ENCODE measurements at regions not wholly inside any gene's neighbourhood (a gene's known extent, or its start where the extent isn't known, plus 50 kb on each side); places are given as distances from the start of the nearest gene placed in this dataset.

- TF ChIP-seq GATA2 (IDR thresholded peaks at IDR 0.05; ENCODE audit: low read depth, low read length) (no peak), GATA3 (IDR thresholded peaks at IDR 0.05; ENCODE audit: low read depth, low read length) (no peak)
Observed at GRCh38 chr18:71583252-71583651, 960.9 kb downstream of the CBLN2 start.

GRCh38 chr18:71554686-71555085 is 989.5 kb downstream of the CBLN2 start:
- no peak for TF ChIP-seq GATA2 (IDR thresholded peaks at IDR 0.05; ENCODE audit: low read depth, low read length)
- TF ChIP-seq GATA3 (IDR thresholded peaks at IDR 0.05; ENCODE audit: low read depth, low read length) = no peak

- TF ChIP-seq GATA3 (IDR thresholded peaks at IDR 0.05; ENCODE audit: low read depth, low read length) = no peak
- no peak for TF ChIP-seq GATA2 (IDR thresholded peaks at IDR 0.05; ENCODE audit: low read depth, low read length)
Observed at GRCh38 chr18:71541643-71542042, 1002.5 kb downstream of the CBLN2 start.

GRCh38 chr18:71529703-71530303 is 1014.3 kb downstream of the CBLN2 start:
- TF ChIP-seq GATA3 (IDR thresholded peaks at IDR 0.05; ENCODE audit: low read depth, low read length) = no peak
- TF ChIP-seq GATA2 (IDR thresholded peaks at IDR 0.05; ENCODE audit: low read depth, low read length) = peak; percentile 47; the same call in 1 of the 2 replicates

DNA sequence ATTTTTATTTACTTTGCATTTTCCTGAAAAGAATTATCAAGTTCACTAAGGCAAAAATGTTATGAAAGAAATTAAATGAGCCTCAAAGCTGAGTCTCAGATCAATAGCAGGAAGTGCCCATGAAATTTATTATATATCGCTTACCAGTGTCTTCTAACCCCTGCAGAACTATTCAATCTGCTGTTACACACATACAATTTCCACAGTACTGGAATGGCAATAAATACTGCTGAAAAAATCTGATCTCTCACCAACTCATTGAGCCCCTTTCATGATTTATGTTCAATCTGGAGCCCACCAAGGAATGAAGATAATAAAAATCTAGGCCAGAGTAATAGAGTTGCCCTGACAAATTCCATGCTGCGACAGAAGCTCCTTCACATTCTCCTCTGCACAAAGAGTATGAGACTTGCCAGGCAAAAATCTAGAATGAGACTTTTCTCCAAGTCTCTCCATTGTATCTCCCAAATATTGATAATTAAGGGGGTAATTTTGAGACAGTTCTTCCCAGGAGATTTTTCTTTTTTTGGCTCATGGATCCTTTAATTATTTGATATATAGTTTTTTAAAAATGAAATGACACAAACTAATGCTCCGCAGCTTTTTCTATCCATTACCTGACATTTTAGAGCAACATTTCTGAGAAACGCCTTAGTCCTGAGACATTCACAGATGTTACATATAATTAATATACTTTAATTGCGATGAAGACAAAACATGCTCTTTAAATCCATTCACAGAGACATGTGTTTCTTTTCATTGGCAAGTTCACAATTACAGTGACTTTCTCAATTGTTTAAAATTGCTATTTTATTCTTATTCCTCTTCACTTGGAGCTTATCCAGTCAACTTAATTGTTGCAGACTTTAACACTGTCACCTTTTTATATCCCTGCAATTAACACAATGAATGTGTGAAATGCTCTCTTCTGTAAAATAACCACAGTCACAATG is 1020.4 kb downstream of the CBLN2 start:
- TF ChIP-seq GATA2 (IDR thresholded peaks at IDR 0.05; ENCODE audit: low read depth, low read length) (no peak), GATA3 (IDR thresholded peaks at IDR 0.05; ENCODE audit: low read depth, low read length) (no peak)

DNA sequence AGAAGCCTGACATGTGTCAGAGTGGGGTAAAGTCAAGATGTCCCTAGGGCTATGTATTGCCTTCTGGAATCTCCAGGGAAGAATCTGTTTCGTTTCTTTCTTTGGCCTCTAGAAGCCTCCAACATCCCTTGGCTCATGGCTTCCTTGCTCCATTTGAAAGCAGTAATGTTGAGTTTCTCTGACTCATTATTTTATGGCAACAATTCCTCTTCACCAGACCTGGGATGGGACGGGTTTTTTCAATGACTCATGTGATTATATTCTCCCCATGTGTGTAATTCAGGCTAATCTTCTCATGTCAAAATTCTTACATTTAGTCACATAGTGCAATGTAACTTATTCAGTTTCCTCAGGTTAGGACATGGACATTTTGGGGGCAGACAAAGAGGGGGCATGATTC is 1038.6 kb downstream of the CBLN2 start:
- no peak for TF ChIP-seq GATA3 (IDR thresholded peaks at IDR 0.05; ENCODE audit: low read depth, low read length)
- no peak for TF ChIP-seq GATA2 (IDR thresholded peaks at IDR 0.05; ENCODE audit: low read depth, low read length)

GRCh38 chr18:71503222-71503621 is 1040.9 kb downstream of the CBLN2 start:
- TF ChIP-seq GATA3 (IDR thresholded peaks at IDR 0.05; ENCODE audit: low read depth, low read length) = no peak
- TF ChIP-seq GATA2 (IDR thresholded peaks at IDR 0.05; ENCODE audit: low read depth, low read length) = no peak

DNA sequence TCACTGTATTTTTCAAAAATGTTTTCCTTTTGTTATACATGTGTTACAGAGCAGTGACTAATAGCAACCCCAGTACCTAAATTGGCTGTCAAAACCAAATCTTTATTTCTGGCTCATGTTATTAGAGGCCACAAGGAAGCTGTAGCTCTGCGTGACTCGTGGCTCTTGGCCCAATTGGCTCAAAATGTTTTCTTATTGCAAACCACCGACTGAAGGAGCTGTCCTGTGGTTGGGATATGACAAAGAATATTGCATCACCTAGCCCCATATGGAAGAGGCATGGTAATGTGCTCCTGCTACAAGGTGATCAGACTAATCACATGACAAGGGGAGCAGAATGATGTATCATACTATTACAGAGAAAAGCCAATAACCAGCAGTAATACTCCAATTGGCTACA is 1058.5 kb downstream of the CBLN2 start:
- TF ChIP-seq GATA3 (IDR thresholded peaks at IDR 0.05; ENCODE audit: low read depth, low read length) (no peak), GATA2 (IDR thresholded peaks at IDR 0.05; ENCODE audit: low read depth, low read length) (no peak)

DNA sequence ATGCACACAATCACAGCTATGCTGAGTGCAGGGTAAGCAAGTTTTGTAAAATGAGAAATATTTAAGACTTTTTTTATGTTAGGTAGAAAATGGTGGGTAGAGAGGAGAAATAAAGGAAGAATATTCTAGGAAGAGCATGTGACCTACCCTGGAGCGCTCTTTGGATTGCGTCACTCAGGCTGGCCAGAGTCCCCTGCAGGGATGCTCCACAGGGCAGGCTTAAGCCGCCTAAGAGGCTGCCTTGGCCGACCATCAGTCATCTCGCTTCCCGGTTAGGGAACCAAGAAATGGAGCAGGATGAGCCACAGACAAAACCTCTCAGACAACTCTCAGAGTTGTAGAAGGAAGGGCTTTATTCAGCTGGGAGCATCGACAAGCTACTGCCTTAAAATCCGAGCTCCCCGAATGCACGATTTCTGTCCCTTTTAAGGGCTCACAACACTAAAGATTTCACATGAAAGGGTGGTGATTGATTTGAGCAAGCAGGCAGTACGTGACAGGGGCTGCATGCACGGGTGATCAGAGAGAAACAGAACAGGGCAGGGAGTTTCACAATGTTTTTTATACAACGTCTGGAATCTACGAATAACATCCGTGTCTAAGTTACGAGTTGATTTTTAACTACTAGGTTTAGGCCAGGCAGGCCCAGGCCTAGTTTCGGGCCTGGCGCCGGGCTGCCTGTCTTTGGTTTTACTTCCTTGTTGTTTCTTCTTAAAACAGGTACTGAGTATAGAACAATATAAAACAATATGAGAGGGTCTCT is 1072.0 kb downstream of the CBLN2 start:
- TF ChIP-seq GATA2 (IDR thresholded peaks at IDR 0.05; ENCODE audit: low read depth, low read length) (no peak), GATA3 (IDR thresholded peaks at IDR 0.05; ENCODE audit: low read depth, low read length) (no peak)

DNA sequence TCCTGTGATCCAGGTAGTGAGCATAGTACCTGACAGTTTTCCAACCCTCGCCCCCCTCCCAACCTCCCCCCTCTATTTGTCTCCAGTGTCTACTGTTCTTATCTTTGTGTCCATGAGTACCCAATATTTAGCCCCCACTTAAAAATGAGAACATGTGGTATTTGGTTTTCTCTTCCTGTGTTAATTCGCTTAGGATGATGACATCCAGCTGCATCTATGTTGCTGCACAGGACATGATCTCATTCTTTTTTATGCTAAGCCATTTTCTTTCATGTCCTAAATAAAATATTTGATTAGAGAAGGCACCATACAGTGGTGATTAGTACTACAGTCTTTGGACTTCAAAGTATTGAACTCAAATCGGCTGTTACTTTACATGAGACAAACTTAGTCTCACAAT is 1087.9 kb downstream of the CBLN2 start:
- no peak for TF ChIP-seq GATA3 (IDR thresholded peaks at IDR 0.05; ENCODE audit: low read depth, low read length)
- no peak for TF ChIP-seq GATA2 (IDR thresholded peaks at IDR 0.05; ENCODE audit: low read depth, low read length)

GRCh38 chr18:71450257-71450656 is 1093.9 kb downstream of the CBLN2 start:
- TF ChIP-seq GATA2 (IDR thresholded peaks at IDR 0.05; ENCODE audit: low read depth, low read length) = no peak
- TF ChIP-seq GATA3 (IDR thresholded peaks at IDR 0.05; ENCODE audit: low read depth, low read length) = no peak

DNA sequence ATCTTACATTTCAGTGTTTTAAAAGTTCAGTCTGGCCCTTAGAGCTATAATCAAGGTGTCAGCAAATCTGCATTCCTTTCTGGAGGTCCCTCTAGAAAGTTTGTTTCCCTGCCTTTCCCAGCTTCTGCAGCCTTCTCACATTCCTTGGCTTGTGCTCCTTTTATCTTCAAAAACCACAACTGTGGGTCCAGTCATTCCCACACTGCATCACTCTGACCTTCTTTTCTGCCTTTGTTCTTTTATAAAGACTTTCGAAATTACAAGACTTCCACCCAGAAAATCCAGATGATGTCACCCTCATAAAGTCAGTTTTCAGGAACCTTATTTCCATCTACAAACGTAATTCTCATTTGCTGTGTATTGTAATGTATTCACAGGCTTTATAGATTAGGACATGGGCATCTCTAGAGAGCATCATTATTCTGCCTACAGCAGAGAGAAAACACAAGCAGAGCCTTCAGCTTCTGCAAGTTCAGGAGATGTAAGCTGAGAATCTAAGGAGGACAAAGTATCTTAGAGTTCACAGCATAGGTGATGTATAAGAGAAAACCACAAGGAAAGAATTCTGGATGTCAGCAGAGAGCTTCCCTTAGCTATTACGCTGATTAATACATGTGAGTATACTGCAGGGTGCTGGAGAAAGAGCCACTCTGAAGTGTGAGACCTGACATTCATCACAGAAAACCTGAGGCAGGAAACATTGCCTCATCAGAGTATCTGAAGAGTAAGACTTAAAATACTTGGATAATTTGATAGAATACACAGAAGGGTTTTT is 1100.2 kb downstream of the CBLN2 start:
- TF ChIP-seq GATA3 (IDR thresholded peaks at IDR 0.05; ENCODE audit: low read depth, low read length) (no peak), GATA2 (IDR thresholded peaks at IDR 0.05; ENCODE audit: low read depth, low read length) (no peak)

GRCh38 chr18:71442731-71443141 is 1101.4 kb downstream of the CBLN2 start:
- TF ChIP-seq GATA3 (IDR thresholded peaks at IDR 0.05; ENCODE audit: low read depth, low read length) (no peak), GATA2 (IDR thresholded peaks at IDR 0.05; ENCODE audit: low read depth, low read length) (no peak)
